Femur (tissue), 1 donor: ENCODE measurements at regions not wholly inside any gene's neighbourhood (a gene's known extent, or its start where the extent isn't known, plus 50 kb on each side); places are given as distances from the start of the nearest gene placed in this dataset.

Experiments
- DNase-seq: peaks from one replicate; pipeline ENCODE4 v3.0.0-alpha.2; 2017

GRCh38 chr13:100933841-100934240, 259.2 kb upstream of the TMTC4 start:
- no peak for DNase-seq

- no peak for DNase-seq
Observed at GRCh38 chr13:100922599-100922998, 248.0 kb upstream of the TMTC4 start.

GRCh38 chr13:100921139-100921538, 246.5 kb upstream of the TMTC4 start:
- DNase-seq = no peak

GRCh38 chr13:100917011-100917410, 242.4 kb upstream of the TMTC4 start:
- no peak for DNase-seq

GRCh38 chr13:100913143-100913542, 238.5 kb upstream of the TMTC4 start:
- DNase-seq = no peak

GRCh38 chr13:100904293-100904976, 229.8 kb upstream of the TMTC4 start:
- DNase-seq = no peak

GRCh38 chr13:100899720-100900316, 225.2 kb upstream of the TMTC4 start:
- no peak for DNase-seq

- DNase-seq = no peak
Observed at GRCh38 chr13:100898431-100898830, 223.8 kb upstream of the TMTC4 start.

GRCh38 chr13:100895651-100896050, 221.1 kb upstream of the TMTC4 start:
- no peak for DNase-seq

GRCh38 chr13:100892981-100893380, 218.4 kb upstream of the TMTC4 start:
- no peak for DNase-seq

GRCh38 chr13:100890645-100891044, 216.1 kb upstream of the TMTC4 start:
- DNase-seq = no peak

GRCh38 chr13:100887729-100888151, 213.1 kb upstream of the TMTC4 start:
- DNase-seq = no peak

- DNase-seq = no peak
Observed at GRCh38 chr13:100883453-100883852, 208.9 kb upstream of the TMTC4 start.

- no peak for DNase-seq
Observed at GRCh38 chr13:100881291-100881864, 206.8 kb upstream of the TMTC4 start.

GRCh38 chr13:100880166-100880565, 205.6 kb upstream of the TMTC4 start:
- DNase-seq = no peak

GRCh38 chr13:100879255-100879654, 204.7 kb upstream of the TMTC4 start:
- no peak for DNase-seq

GRCh38 chr13:100876044-100876403, 201.4 kb upstream of the TMTC4 start:
- DNase-seq = no peak

GRCh38 chr13:100875392-100876043, 200.9 kb upstream of the TMTC4 start:
- no peak for DNase-seq

GRCh38 chr13:100872761-100873160, 198.2 kb upstream of the TMTC4 start:
- no peak for DNase-seq

GRCh38 chr13:100870898-100871297, 196.3 kb upstream of the TMTC4 start:
- DNase-seq = no peak

- DNase-seq = no peak
Observed at GRCh38 chr13:100860866-100861265, 186.3 kb upstream of the TMTC4 start.

- no peak for DNase-seq
Observed at GRCh38 chr13:100859861-100860260, 185.3 kb upstream of the TMTC4 start.

- DNase-seq = no peak
Observed at GRCh38 chr13:100855151-100855550, 180.6 kb upstream of the TMTC4 start.

- no peak for DNase-seq
Observed at GRCh38 chr13:100854006-100854405, 179.4 kb upstream of the TMTC4 start.
